ENCODE measurements at regions not wholly inside any gene's neighbourhood (a gene's known extent, or its start where the extent isn't known, plus 50 kb on each side); places are given as distances from the start of the nearest gene placed in this dataset.

DNA sequence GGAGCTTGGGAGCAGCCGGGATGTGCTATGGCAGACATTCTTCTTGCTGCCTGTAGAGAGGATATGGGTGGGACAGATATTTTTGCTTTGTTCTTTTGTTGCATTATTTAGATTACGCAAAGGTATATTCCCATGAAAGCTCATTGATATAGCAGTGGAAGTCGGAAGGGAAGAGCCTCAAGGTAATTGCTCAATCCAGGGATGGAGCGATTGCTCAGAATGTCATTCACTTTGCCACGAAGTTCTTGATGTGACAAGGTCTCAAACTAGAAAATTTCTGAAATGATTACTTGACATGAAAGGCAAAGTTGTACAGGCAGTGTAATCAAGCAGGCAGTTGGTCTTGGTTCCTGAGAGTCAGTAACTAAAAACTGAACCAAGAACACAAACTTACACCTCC is 615.6 kb upstream of the CDH4 start:
- DNase-seq (ENCODE audit: low spot score): no peak

DNA sequence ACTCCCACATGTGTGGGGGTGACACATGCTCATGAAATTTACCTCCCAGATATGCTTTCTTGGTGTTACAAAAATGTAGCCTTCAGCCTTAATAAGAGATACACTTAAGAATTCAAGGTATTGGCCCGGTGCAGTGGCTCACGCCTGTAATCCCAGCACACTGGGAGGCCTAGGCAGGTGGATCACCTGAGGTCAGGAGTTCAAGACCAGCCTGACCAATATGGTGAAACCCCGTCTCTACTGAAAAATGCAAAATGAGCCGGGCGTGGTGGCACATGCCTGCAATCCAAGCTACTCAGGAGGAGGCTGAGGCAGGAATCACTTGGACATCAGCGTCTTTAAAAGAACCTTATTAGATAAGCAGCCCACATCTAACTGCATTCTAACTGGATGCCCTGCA is 614.3 kb upstream of the CDH4 start:
- DNase-seq (ENCODE audit: low spot score): no peak

DNA sequence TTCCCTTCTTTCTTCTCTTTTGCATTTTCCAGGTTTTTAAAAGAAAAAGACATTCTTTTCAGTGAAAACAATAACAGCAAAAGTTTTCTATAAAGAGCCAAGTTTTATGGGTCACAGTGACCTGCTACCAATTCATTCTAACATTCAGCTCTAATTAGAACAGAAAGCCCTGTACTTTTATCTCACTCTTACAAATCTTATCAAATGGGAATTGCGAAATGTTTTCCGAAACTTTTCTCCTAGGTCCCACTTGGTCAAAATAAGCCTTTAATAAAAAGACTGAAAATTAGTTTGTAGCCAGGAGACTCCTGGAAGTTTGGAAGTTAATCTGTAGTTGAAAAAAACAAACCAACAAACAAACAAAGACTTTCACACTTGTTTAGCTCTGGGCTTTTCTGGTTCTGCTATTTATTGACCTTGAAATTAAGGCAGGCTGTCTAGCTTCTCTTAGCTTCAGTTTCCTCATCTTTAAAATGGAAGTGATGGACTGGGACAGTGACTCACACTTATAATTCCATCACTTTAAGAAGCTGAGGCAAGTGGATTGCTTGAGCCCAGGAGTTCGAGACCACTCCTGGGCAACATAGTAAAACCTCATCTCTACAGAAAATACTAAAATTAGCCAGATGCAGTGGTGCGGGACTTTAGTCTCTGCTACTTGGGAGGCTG is 613.5 kb upstream of the CDH4 start:
- DNase-seq (ENCODE audit: low spot score): no peak

DNA sequence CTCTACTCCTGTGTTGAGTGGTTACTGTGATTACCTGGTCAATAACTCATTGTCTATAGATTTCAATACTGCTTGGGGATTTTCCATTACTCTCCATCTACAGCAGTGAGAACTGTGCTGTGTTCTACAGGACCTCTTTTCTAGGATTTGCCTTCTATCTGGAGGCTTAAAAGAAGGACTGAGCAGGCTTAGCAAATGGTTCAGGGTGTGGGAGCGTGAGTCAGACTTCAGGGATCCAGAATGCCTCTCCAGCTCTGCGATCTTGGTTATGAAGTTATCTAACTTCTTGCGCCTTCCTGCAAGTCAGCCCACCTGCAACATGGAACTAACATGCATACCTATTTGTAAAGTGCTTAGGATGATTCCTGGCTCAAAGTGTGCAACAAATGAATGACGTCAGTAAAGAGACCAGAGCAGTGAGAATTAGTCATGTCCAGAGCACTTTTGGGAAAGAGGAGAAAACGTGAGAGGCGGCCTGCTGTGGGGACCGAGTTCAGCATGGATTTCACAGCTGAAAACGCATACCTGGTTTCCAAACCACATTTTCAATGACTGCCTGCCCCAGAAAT is 610.1 kb upstream of the CDH4 start:
- DNase-seq (ENCODE audit: low spot score): no peak

DNA sequence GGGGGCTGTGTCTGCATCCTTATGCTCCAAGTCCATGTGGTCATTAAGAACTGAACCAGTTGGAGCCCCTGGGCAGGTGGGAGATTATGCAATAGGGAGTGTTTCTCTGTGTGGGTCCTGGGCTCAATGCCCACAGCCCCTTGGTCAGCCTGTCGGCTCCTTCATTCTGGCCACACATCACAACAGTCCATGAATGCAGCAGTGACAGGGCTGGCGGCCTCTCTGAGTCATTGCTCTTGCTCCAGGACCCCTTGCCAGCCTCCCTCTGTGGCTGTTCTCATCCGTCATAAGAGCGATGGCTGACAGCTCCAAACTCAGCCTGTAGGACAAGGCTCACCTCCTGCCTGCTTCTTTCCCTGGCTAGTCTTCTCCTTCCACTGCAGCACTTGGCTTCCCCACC is 609.5 kb upstream of the CDH4 start:
- no peak for DNase-seq (ENCODE audit: low spot score)

DNA sequence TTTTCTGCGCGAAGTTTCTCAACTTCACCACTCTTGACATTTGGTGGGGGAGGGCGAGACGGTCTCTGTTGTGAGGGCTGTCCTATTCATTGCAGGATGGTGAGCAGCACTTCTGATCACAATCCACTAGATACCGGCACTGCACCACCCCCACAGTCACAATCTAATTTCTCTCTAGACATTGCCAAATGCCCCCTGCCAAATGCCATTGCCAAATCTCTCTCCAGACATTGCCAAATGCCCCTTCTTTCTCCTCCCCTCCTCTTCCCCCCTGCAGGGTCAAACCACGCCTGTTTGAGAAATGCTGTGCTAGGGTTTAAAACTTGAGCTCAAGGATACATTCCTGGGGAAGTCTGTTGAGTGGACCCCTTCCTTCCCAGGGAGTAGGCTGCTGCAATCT is 603.5 kb upstream of the CDH4 start:
- no peak for DNase-seq (ENCODE audit: low spot score)

DNA sequence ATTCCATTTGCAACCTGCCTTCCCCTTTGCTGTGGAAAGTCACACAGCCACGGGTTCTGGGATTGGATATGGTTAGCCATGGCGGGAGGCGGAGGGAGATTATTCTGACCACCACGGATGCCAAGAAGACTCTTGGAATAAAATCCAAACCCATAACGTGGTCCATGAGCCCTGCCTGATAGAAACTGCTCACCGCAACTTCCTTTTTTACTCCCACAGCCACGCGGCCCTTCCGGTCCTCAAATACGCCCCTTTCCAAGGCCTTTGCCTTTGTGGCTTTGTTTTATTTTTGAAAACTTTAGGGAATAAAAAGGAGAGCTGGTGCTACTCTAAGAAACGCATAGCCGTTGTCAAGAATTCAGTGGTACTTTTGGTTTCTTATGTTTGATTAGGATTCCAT is 602.5 kb upstream of the CDH4 start:
- DNase-seq (ENCODE audit: low spot score): no peak

DNA sequence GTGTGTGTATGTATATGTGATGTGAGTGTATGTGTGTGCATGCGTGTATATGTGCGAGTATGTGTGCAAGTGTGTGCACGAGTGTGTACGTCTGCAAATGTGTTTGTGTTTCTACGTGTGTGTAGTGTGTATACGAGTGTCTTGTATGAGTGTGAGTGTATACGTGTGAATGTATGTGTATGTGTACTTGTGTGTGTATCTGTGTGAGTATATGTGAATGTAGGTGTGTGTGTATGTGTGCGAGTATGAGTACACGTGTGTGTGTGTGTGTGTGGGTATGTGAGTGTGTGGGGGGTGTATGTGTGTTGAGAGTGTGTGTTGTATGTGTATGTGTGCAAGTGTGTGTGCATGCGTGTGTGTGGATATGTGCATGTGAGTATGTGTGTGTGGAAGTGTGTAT is 602.0 kb upstream of the CDH4 start:
- DNase-seq (ENCODE audit: low spot score): no peak

DNA sequence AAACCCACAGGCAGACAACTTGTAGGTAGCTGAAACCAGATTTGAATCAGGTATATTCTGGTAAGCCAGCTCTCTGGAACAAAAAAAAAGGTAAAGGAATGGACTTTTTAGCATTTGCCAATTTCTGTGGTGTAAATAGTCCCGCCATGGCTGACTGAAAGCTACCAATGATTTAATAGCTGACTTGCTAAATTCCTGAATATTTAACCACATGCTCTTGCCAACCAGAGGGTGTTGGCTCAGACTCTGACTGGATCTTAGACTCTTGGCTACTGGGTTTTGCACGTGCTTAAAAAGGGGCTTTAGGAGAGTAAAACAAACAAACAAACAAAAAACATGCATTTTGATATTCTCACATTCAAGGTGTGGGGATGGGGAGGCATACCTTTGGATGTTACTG is 600.0 kb upstream of the CDH4 start:
- DNase-seq (ENCODE audit: low spot score): no peak

DNA sequence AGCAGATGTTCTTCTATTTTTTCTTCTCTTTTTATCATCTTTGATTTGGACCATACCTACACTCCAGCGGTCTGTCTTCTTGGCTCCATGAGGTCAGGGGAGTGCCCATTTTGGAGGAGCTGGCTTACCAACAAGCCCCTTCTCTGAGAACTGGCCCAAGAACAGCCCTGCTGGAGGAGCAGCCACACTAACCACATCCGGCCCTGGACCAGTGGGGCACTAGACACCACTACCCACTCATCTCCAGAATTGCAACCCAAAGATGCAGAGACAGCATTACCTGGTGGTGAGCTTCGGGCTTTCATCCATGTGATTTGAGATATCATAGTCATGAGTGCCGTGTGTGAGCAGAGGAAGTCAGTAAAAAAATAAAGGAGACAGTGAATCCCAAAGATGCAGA is 599.4 kb upstream of the CDH4 start:
- DNase-seq (ENCODE audit: low spot score): peak; percentile 13

DNA sequence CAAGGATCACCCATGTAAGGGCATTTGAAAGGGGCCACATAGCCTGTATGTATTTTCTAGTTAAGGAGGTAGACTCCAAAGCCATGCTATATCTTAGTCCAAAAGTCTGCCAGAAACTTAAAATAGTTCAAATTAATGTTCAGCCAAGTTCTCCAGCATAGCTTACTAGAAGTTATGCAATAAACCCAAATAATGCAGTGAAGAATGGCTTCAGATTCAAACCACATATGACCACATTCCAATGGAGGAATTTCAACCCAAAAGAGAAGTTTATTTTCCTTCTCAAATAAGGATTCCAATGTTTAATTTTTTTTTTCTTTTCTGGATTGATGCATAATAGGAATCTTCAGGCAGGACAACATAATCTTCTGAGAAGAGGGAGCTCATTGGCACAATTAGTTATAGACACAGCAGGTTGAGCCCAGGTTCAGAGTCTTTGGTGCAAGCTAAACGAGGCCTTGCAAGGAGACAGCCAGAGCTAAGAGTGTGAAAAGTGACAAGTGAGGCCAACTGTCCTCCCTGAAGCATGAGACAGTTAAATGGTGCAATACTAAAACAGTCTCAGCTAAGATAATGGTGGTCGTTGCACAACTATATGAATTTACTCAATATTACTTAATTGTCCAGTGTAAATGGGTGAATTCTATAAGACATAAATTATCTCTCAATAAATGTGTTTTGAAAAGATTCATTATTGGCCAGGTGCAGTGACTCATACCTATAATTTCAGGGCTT is 598.8 kb upstream of the CDH4 start:
- DNase-seq (ENCODE audit: low spot score): peak; percentile 58

DNA sequence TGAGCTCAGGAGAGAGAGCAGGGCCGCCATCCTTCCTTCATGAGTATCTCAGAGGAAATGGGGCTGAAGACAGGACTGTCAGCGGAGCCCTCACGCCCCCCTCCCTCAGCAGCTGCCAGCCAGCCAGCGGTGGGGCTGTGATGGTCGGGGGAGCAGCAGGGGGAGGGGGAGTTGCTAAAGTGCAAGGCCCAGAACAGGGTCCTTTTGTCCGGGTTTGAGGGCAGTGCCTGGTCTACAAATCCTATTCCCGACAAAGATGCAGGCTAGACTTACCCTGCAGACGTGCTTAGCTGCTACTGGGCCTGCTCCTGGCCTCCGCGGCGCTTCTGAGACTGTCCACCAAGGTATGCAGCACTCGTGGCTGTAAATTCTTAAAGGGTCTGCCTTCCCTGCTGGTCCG is 593.4 kb upstream of the CDH4 start:
- DNase-seq (ENCODE audit: low spot score): no peak

DNA sequence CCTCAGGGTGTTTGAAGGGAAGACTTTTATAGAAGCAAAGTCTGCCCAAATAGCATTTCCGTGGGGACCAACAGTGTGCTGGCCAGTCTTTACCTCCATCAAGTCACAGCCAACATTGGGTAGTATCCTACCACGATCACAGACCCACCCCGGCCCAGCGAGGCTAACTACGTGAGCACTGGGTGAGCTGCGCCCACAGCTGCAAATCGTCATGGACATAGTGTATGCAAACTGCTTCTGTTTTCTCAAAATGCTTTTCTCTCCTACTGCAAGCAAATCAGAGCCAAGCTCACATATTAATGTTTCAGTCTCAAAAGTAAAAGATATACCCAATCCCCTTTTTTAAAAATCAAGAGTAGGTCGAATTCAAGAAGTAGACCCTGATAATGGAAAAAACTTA is 592.8 kb upstream of the CDH4 start:
- no peak for DNase-seq (ENCODE audit: low spot score)

DNA sequence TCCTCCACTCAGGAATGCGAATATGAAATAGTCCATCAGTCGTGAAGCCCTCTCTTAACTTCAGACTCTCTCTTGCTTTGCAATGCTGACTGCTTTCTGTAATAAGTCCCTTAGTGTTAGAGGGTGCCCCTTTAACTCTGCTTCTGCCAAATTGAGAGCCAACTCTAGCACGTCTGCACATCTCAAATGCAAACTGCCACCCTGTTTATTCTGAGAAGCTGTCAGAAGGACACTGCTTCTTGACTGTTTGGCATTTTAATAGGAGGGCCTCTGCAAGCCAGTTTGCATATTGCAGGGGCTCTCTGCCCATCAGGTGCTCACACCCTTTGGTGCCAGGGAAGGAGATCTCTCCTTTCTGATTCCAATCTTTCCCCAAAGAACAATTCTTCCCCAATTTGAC is 589.8 kb upstream of the CDH4 start:
- DNase-seq (ENCODE audit: low spot score): no peak

DNA sequence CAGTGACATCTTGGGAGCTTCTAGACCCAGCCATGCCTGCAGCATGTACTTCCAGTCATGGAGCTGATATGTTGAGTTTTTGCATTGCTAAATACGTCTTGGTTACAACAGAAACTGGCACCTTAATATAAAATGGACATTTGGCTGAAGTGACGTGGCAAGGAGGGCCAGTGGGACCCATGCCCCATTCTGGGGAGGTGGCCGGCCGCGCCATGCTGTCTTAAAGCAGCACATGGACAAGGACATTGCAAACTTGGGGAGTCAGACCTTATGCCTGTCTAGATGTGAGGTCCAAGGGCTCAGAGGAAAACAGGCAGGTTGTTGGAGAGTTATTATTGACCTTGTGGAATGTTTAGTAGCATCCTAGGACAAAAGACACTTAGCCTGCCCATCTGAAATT is 588.0 kb upstream of the CDH4 start:
- no peak for DNase-seq (ENCODE audit: low spot score)

DNA sequence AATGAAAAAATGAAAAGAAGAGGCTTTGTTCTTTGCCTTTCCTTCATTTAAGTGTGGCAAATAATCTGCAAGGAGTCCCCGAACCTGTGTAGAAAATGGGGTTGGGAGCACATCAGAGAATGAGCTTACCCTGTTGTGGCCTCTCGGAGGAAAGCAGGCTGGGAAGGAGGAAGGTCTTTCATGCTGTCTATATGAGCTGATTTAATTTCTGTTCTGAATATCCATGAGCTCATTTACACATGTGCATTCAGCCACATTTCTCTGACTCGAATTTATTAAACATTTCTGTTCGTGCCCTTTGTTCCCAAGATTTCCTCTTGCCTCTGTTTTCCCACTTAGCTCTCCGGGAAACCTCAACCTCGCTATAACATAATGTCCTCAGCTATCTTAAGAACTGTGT is 584.4 kb upstream of the CDH4 start:
- DNase-seq (ENCODE audit: low spot score): no peak

DNA sequence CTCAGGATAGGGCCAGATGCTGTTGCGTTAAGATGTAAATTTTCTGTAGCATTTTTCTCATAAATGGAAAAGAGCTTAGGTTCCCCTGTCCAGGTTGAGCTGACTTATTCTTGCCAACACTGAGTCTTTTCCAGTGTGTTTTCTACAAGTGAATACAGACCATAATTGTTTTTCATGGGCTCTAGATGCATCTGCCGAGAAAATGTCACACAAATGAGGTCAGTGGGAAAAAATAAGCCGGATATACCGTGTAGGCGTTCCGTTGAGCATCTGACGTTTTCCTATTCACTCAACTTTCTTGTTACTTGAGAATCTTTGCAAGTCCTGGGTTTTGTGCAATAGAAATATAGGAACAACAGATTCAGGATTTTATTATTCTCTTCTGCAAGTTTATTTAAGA is 582.9 kb upstream of the CDH4 start:
- no peak for DNase-seq (ENCODE audit: low spot score)

DNA sequence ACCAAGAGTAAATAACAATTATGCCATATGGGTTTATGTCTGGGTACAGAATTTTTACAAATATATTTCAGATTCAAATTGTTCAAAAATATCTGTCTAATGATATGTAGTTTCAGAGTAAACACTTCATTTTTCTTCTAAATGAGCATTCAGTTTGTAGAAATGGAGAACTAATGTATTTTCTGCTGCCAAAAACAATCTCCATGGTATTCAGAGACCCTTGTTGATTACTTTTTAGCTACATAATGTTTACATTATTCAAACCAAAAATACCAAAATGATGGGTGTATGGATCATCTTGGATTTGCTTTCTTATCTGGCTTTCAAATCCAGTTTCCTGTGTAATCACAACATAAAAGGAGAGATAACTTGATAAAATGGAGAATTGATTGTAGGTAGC is 576.0 kb upstream of the CDH4 start:
- DNase-seq (ENCODE audit: low spot score): no peak

DNA sequence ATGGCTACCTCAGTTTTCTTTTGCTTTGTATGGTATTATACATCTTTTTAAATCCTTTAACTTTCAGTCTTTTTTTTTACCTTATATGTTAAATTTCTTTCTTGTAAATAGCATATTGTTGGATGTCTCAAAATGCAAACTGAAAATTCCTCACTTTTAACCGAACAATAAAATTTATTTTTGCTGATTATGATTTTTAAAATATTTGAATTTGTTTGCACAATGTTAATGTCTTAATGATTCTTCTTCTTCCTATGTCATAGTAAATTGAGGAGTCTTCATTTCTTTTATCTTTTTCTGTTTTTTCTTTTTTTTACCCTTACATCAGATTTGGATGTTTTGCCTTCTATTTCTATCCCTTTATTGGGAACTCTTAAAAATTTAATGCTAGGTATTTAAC is 574.2 kb upstream of the CDH4 start:
- no peak for DNase-seq (ENCODE audit: low spot score)

DNA sequence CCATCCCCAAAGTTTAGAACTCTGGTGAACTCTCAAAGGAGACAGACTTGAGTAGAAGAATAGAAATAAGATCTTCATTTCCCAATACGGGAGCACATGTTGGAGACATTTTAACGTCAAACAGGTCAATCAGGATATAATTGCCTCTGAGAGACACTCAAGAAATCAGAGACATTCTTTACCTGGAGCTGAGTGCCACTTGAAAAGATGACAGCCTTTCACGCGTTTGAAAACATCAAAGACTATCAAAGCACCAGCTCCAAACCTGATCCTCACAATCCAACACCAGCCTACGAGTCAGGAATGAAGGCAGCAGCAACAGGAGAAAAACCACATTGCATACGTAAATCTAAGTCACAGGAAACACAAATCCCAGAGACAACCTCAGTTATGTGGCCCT is 571.5 kb upstream of the CDH4 start:
- no peak for DNase-seq (ENCODE audit: low spot score)

DNA sequence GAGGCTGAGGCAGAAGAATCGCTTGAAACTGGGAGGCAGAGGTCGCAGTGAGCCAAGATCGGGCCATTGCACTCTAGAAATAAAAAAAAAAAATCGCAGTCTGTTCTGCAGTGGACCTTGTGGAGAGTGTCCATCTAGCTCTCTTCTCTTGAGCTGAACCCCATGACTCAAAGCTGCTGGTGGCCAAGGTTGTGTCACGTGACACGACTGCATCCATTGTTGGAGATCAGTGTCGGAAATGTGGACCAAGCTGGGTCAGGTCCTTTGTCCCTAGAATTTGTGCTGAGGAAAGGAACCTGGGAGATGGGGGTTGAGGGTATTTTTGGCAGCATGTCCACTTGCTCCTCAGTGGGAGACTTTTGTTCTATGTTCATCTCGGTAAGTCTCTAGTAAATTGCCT is 564.8 kb upstream of the CDH4 start:
- no peak for DNase-seq (ENCODE audit: low spot score)

DNA sequence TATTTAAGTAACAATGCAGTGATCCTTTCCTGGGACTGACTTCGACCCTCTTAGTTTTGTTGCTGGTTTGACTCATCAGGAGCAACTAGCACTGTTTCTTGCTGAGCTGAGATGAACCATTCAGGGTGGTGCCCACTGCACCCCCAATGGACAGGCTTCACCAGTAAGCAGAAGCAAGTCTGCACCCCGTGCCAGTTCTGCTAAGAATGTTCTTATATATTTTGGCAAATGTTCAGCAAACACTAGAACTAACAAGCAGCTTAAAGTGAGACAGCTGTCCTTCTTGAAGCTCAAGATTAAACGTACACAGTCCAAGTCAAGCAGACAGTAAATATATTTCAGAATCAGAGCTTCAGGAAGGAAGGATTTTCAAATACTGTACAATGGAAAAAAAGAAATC is 561.3 kb upstream of the CDH4 start:
- no peak for DNase-seq (ENCODE audit: low spot score)

DNA sequence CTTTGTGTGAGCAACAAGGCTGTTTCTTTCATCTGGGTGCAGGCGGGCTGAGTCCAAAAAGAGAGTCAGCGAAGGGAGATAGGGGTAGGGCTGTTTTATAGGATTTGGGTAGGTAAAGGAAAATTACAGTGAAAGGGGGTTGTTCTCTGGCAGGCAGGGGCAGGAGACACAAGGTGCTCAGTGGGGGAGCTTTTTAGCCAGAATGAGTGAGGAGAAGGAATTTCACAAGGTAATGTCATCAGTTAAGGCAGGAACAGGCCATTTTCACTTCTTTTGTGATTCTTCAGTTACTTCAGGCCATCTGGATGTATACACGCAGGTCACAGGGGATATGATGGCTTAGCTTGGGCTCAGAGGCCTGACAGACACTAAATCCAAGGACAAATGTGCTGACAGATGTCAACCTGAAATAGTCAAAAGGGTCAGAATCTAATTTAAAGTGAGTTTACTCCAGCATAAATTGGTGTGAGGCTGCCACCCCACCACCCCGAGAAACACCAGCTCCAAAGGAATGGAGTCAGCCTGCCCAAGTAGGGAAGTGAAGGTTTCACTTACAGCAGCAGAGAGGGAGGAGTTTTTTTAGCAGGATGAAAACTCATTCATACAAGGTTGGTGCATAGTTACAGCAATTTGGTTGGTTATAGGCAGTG is 560.0 kb upstream of the CDH4 start:
- DNase-seq (ENCODE audit: low spot score): no peak

Data from GM03348 (cell line).